PC-9 (cell line): ENCODE measurements at regions not wholly inside any gene's neighbourhood (a gene's known extent, or its start where the extent isn't known, plus 50 kb on each side); places are given as distances from the start of the nearest gene placed in this dataset.

Source experiments
- BruUV-seq: library from RNA; stranded (reverse); fragments of 400-500 nt; replicated peaks from 2 replicates; lab custom pipeline; 2021; lab: Mats Ljungman, UMichigan
- CTCF ChIA-PET: fragments of 300-600 bp; sonication (Branson Sonifier 250); formaldehyde crosslinking; loops from one replicate; lab custom pipeline; 2022; ENCODE audit warnings: antibody characterized with exemption; lab: Charles Lee
- POLR2A ChIA-PET: fragments of 300-600 bp; sonication (Branson Sonifier 250); formaldehyde crosslinking; loops from one replicate; lab custom pipeline; 2022; ENCODE audit warnings: antibody characterized with exemption; ENCODE audit not compliant: unreplicated experiment; lab: Charles Lee
- DNase-seq, 2 experiments: peaks; one replicate each; pipeline versions ENCODE4 v3.0.0 to v3.0.0-alpha.2; 2015 to 2022; ENCODE audit warnings: mixed read lengths in 1 of 2
- H2AFZ ChIP-seq: fragments of 200-600 bp; sonication (generic); 2 replicates; pipeline ENCODE4 v1.8.1; 2017; ENCODE audit warnings: antibody characterized with exemption
- H3F3A ChIP-seq: fragments of 200-600 bp; sonication (generic); 2 replicates; pipeline ENCODE4 v1.8.1; 2017; ENCODE audit warnings: antibody characterized with exemption, mild to moderate bottlenecking, low read depth; ENCODE audit not compliant: insufficient read depth
- H3K27ac ChIP-seq: fragments of 200-600 bp; sonication (generic); 2 replicates; pipeline ENCODE4 v1.6.1; 2016; ENCODE audit warnings: mixed run types
- H3K27me3 ChIP-seq: fragments of 200-600 bp; sonication (generic); 2 replicates; pipeline ENCODE4 v1.6.1; 2016; ENCODE audit warnings: low read depth, mixed run types; ENCODE audit not compliant: insufficient read depth
- H3K36me3 ChIP-seq: fragments of 200-600 bp; sonication (generic); 2 replicates; pipeline ENCODE4 v1.6.1; 2016; ENCODE audit warnings: low read depth, mixed run types
- H3K4me1 ChIP-seq: fragments of 200-600 bp; sonication (generic); replicated peaks from 2 replicates; pipeline ENCODE4 v1.6.1; 2016; ENCODE audit warnings: mixed run types; ENCODE audit not compliant: insufficient read depth
- H3K4me2 ChIP-seq: fragments of 200-600 bp; sonication (generic); 2 replicates; pipeline ENCODE4 v1.6.1; 2017; ENCODE audit warnings: mixed run types
- H3K4me3 ChIP-seq: fragments of 200-600 bp; sonication (generic); 2 replicates; pipeline ENCODE4 v1.6.1; 2016; ENCODE audit warnings: mixed run types
- H3K79me2 ChIP-seq: fragments of 200-600 bp; sonication (generic); 2 replicates; pipeline ENCODE4 v1.6.1; 2017; ENCODE audit warnings: low read depth, mixed run types
- H3K9me2 ChIP-seq: fragments of 200-600 bp; sonication (generic); 2 replicates; pipeline ENCODE4 v1.8.1; 2017; ENCODE audit warnings: mild to moderate bottlenecking; ENCODE audit not compliant: insufficient read depth
- H3K9me3 ChIP-seq: fragments of 200-600 bp; sonication (generic); 2 replicates; pipeline ENCODE4 v1.8.1; 2016; ENCODE audit warnings: low read depth; ENCODE audit not compliant: insufficient read depth
- H4K20me1 ChIP-seq: fragments of 200-600 bp; sonication (generic); 2 replicates; pipeline ENCODE4 v1.8.1; 2017; ENCODE audit not compliant: insufficient read depth
- CTCF ChIP-seq: fragments of 200-600 bp; sonication (generic); conservative IDR thresholded peaks from 2 replicates; pipeline ENCODE4 v1.6.1; 2017; ENCODE audit warnings: mixed run types, antibody characterized with exemption, mild to moderate bottlenecking, moderate library complexity
- EZH2 ChIP-seq: fragments of 200-600 bp; sonication (generic); IDR thresholded peaks from 2 replicates; pipeline ENCODE4 v1.8.0; 2017; ENCODE audit warnings: antibody characterized with exemption, low read depth
- intact Hi-C: fragments of 100-400 bp; cut with micrococcal nuclease; formaldehyde crosslinking; loops from one replicate; pipeline ENCODE4 v1.10.0; 2022; ENCODE audit not compliant: unreplicated experiment

GRCh38 chr3:147513785-147514184 is 104.6 kb downstream of the ZIC1 start:
- Histone ChIP-seq H3K4me3 (no peak overlapping the region), H3K79me2 (no peaks in the 10 kb centered on the region), H3K4me1 (no peaks in the 10 kb centered on the region), H3K4me2 (no peak overlapping the region), H3F3A (no peaks in the 10 kb centered on the region), H3K27me3 (no peaks in the 10 kb centered on the region), H3K36me3 (no peaks in the 10 kb centered on the region), H2AFZ (no peak overlapping the region), H3K9me3 (no peaks in the 10 kb centered on the region), H4K20me1 (no peaks in the 10 kb centered on the region), H3K9me2 (no peaks in the 10 kb centered on the region), H3K27ac (no peak overlapping the region)
- no peak for DNase-seq
- no TSS peak for BruUV-seq
- TF ChIP-seq EZH2: no peak
- no peak for TF ChIP-seq CTCF
- ChIA-PET CTCF (no interaction called here), POLR2A (no interaction called here)
- intact Hi-C loops: loop anchor here (5.0 kb wide), 1 partner anchor 761 kb away; no protein-coding TSS in a partner anchor

DNA sequence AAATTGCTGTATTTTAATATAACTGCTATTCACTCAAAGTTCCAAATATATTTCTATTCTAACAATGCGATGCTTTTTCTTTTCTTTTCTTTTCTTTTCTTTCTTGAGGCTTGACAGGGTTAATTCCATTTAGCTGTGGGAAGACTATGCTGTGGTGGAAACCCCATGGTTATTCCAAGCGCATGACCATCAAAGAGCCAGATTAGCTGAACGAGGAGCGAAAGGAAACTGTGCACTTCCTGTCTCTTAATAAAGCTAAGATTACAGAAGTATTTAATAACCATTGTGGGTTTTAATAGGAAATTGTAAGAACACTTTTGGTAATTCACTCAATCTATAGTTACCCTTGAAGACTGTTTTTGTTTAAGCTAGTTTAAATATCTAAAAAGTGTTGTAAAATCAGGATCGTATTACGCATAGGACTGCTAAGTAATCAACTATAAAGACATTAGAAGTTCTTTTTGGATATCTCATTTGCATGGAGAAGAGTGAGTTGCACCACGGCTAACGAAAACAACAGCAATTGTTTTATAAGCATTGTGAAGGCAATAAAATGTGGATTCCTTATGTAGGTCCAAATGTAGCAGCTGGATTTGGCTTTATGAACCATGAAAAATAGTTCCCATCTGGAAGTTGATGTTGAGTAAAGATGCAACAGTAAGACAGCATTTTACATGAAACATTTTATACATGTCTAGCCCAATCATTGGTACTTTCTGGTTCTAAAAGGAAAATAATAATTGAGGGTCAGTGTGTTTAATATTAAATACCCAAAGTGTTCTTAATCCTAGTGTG is 105.4 kb downstream of the ZIC1 start:
- no TSS peak for BruUV-seq
- POLR2A ChIA-PET: no interaction called here
- CTCF ChIA-PET: no interaction called here

GRCh38 chr3:147518465-147518864 is 109.3 kb downstream of the ZIC1 start:
- no peak for DNase-seq
- H3K27ac ChIP-seq: no peak overlapping the region
- TF ChIP-seq EZH2: no peak
- no TSS peak for BruUV-seq
- H3K4me2 ChIP-seq: no peak overlapping the region
- no peak overlapping the region for H3K4me3 ChIP-seq
- intact Hi-C loops: no loop called here
- CTCF ChIA-PET: no interaction called here
- POLR2A ChIA-PET: no interaction called here
- no peaks in the 10 kb centered on the region for H3K36me3 ChIP-seq
- H3K79me2 ChIP-seq: no peaks in the 10 kb centered on the region
- H3K9me2 ChIP-seq: no peaks in the 10 kb centered on the region
- H4K20me1 ChIP-seq: no peaks in the 10 kb centered on the region
- no peaks in the 10 kb centered on the region for H3K4me1 ChIP-seq
- no peaks in the 10 kb centered on the region for H3F3A ChIP-seq
- H2AFZ ChIP-seq: no peak overlapping the region
- H3K27me3 ChIP-seq: no peaks in the 10 kb centered on the region
- no peaks in the 10 kb centered on the region for H3K9me3 ChIP-seq

More for the DNA sequence above, 105.4 kb downstream of the ZIC1 start:
- DNase-seq: no peak
- Histone ChIP-seq H3K4me3 (no peak overlapping the region), H4K20me1 (no peaks in the 10 kb centered on the region), H3K4me1 (no peaks in the 10 kb centered on the region), H2AFZ (no peak overlapping the region; the same call in 1 of the 2 replicates), H3K27ac (no peak overlapping the region), H3K9me2 (no peaks in the 10 kb centered on the region), H3K36me3 (no peaks in the 10 kb centered on the region), H3K27me3 (no peaks in the 10 kb centered on the region), H3F3A (no peaks in the 10 kb centered on the region), H3K79me2 (no peaks in the 10 kb centered on the region), H3K4me2 (no peak overlapping the region), H3K9me3 (no peaks in the 10 kb centered on the region)
- no peak for TF ChIP-seq EZH2
- no peak for TF ChIP-seq CTCF
- intact Hi-C loops: loop anchor here (5.0 kb wide), 1 partner anchor 762 kb away; no protein-coding TSS in a partner anchor
